ENCODE measurements at regions not wholly inside any gene's neighbourhood (a gene's known extent, or its start where the extent isn't known, plus 50 kb on each side); places are given as distances from the start of the nearest gene placed in this dataset.

- no peak for DNase-seq (ENCODE audit: low read depth in 2 of 2)
Observed at GRCh38 chr7:121570365-121570764, 174.3 kb upstream of the FAM3C start.

- DNase-seq (ENCODE audit: low read depth in 2 of 2) = no peak
Observed at GRCh38 chr7:121563177-121563576, 167.1 kb upstream of the FAM3C start.

GRCh38 chr7:121562259-121562658 is 166.2 kb upstream of the FAM3C start:
- no peak for DNase-seq (ENCODE audit: low read depth in 2 of 2)

GRCh38 chr7:121561717-121562116 is 165.6 kb upstream of the FAM3C start:
- no peak for DNase-seq (ENCODE audit: low read depth in 2 of 2)

GRCh38 chr7:121560267-121560990 is 164.3 kb upstream of the FAM3C start:
- no peak for DNase-seq (ENCODE audit: low read depth in 2 of 2)

- DNase-seq (ENCODE audit: low read depth in 2 of 2) = no peak
Observed at GRCh38 chr7:121558288-121558687, 162.2 kb upstream of the FAM3C start.

GRCh38 chr7:121557034-121557892 is 161.2 kb upstream of the FAM3C start:
- DNase-seq (ENCODE audit: low read depth in 2 of 2) = no peak

GRCh38 chr7:121555558-121555957 is 159.4 kb upstream of the FAM3C start:
- DNase-seq (ENCODE audit: low read depth in 2 of 2) = no peak

- DNase-seq (ENCODE audit: low read depth in 2 of 2) = no peak
Observed at GRCh38 chr7:121547544-121548092, 151.5 kb upstream of the FAM3C start.

GRCh38 chr7:121546632-121547543 is 150.8 kb upstream of the FAM3C start:
- no peak for DNase-seq (ENCODE audit: low read depth in 2 of 2)

GRCh38 chr7:121545418-121545817 is 149.3 kb upstream of the FAM3C start:
- DNase-seq (ENCODE audit: low read depth in 2 of 2) = no peak

GRCh38 chr7:121544726-121545125 is 148.6 kb upstream of the FAM3C start:
- DNase-seq (ENCODE audit: low read depth in 2 of 2) = no peak

- DNase-seq (ENCODE audit: low read depth in 2 of 2) = no peak
Observed at GRCh38 chr7:121544238-121544637, 148.1 kb upstream of the FAM3C start.

GRCh38 chr7:121541457-121541856 is 145.3 kb upstream of the FAM3C start:
- DNase-seq (ENCODE audit: low read depth in 2 of 2) = no peak

- no peak for DNase-seq (ENCODE audit: low read depth in 2 of 2)
Observed at GRCh38 chr7:121540138-121540537, 144.0 kb upstream of the FAM3C start.

GRCh38 chr7:121537031-121537430 is 140.9 kb upstream of the FAM3C start:
- DNase-seq (ENCODE audit: low read depth in 2 of 2) = no peak

GRCh38 chr7:121531175-121532070 is 135.3 kb upstream of the FAM3C start:
- DNase-seq (ENCODE audit: low read depth in 2 of 2) = no peak

GRCh38 chr7:121530227-121531174 is 134.4 kb upstream of the FAM3C start:
- peak in 1 of 2 donors; percentile 3 for DNase-seq (ENCODE audit: low read depth in 2 of 2)

GRCh38 chr7:121529003-121529402 is 132.9 kb upstream of the FAM3C start:
- no peak for DNase-seq (ENCODE audit: low read depth in 2 of 2)

Measured in stimulated activated CD4-positive, alpha-beta T cell treated with anti-CD3 and anti-CD28 coated beads, Interleukin-1b, Interleukin-23, amount 100 ng/mL, for 4 hours (primary cell).